ENCODE measurements at regions not wholly inside any gene's neighbourhood (a gene's known extent, or its start where the extent isn't known, plus 50 kb on each side); places are given as distances from the start of the nearest gene placed in this dataset.
"Not testable (repeated sequence)": the region's sequence is repeated elsewhere in the genome, so short reads cannot be mapped to it uniquely, and the experiment has no call there.

DNA sequence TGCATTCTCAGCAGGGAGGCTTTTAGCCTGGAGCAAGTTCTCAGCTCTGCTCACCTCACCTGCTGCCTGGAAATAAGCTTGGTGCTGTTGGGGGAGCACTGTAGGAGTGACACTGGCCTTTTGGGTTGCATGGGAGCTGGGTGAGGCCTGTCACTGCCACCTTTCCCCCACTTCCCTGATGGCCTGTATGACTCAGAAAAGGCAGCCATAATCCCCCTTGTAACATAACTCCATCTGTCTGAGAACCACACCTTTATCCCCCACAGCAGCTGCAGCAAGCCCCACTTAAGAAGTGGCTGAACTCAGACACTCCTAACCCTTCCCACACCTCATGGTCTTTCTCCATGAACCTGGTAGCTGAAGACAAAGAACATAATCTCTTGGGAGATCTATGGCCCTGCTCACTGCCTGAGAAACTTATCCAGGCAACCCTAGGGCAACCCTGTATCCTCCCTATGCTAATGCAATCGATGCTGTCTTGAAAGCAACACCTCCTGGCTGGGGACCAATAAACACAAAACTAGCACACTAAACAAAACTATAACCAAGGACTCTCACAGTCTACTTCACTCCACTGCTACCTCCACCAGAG, 258.9 kb upstream of the OSR1 start:
- no peak for DNase-seq (ENCODE audit: low read depth)
- no peak overlapping the region for H3K4me3 ChIP-seq (ENCODE audit: control insufficient read depth, low read depth, low read length)
- TF ChIP-seq CTCF (conservative IDR thresholded peaks at IDR 0.05; ENCODE audit: control insufficient read depth, insufficient read depth, low read depth, low read length) = no peak

- H3K4me3 ChIP-seq (ENCODE audit: control insufficient read depth, low read depth, low read length) = not testable (repeated sequence)
These were observed 257.0 kb upstream of the OSR1 start for GRCh38 chr2:19615402-19615801.

GRCh38 chr2:19614066-19614465, 255.6 kb upstream of the OSR1 start:
- DNase-seq (ENCODE audit: low read depth) = peak; percentile 83
- H3K4me3 ChIP-seq (ENCODE audit: control insufficient read depth, low read depth, low read length) = no peak overlapping the region
- no peak for TF ChIP-seq CTCF (conservative IDR thresholded peaks at IDR 0.05; ENCODE audit: control insufficient read depth, insufficient read depth, low read depth, low read length)

More at GRCh38 chr2:19615402-19615801, 257.0 kb upstream of the OSR1 start:
- not testable (repeated sequence) for DNase-seq (ENCODE audit: low read depth)

GRCh38 chr2:19611491-19612332, 253.3 kb upstream of the OSR1 start:
- peak; percentile 99 for DNase-seq (ENCODE audit: low read depth)
- H3K4me3 ChIP-seq (ENCODE audit: control insufficient read depth, low read depth, low read length) = no peak overlapping the region
- TF ChIP-seq CTCF (conservative IDR thresholded peaks at IDR 0.05; ENCODE audit: control insufficient read depth, insufficient read depth, low read depth, low read length) = no peak

- H3K4me3 ChIP-seq (ENCODE audit: control insufficient read depth, low read depth, low read length) = no peak overlapping the region
- DNase-seq (ENCODE audit: low read depth) = peak; percentile 22
- TF ChIP-seq CTCF (conservative IDR thresholded peaks at IDR 0.05; ENCODE audit: control insufficient read depth, insufficient read depth, low read depth, low read length) = no peak
These were observed 250.8 kb upstream of the OSR1 start for GRCh38 chr2:19609266-19609665.

DNA sequence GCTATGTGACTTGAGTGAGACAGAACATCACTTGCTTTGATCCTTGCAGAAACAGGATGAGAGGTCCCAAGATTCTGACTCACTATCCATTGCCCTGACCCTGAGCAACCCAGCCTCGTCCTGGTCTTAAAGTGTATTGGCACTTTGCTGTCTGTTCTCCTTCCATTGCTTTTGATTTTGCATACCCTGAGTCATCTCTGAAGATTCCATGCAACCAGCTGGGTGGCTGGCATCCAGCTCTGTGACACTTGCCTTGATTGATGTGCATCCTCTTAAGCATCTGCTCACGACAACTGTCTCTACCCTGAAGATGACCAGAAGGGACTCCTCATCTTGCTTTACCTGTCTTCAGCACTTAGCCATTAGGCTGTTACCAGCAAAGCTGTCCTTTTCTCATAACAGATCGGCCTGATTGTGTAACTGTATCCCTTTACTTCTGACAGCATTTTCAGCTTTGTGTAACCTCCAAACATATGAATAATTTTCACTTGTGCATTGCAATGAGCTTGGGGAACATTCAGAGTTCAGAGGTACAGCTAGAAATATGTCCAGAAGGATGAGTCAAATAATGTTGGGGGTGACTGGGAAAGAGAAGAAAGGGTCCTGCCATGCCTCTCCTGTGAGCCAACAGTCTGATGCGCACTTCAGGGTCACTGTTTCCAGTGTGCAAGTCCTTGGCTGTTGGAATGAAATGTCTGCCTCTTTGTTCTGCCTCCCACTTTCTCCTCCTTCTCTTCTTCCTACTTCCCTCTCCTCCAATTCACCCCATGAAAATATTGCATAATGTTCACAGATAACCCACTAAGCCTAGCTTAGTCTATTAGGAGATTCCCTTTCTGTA, 249.7 kb upstream of the OSR1 start:
- DNase-seq (ENCODE audit: low read depth) = peak; percentile 99
- no peak overlapping the region for H3K4me3 ChIP-seq (ENCODE audit: control insufficient read depth, low read depth, low read length)
- TF ChIP-seq CTCF (conservative IDR thresholded peaks at IDR 0.05; ENCODE audit: control insufficient read depth, insufficient read depth, low read depth, low read length) = no peak

- H3K4me3 ChIP-seq (ENCODE audit: control insufficient read depth, low read depth, low read length) = no peak overlapping the region
- DNase-seq (ENCODE audit: low read depth) = peak; percentile 62
- no peak for TF ChIP-seq CTCF (conservative IDR thresholded peaks at IDR 0.05; ENCODE audit: control insufficient read depth, insufficient read depth, low read depth, low read length)
These were observed 249.0 kb upstream of the OSR1 start for GRCh38 chr2:19607400-19607799.
